ENCODE measurements at regions not wholly inside any gene's neighbourhood (a gene's known extent, or its start where the extent isn't known, plus 50 kb on each side); places are given as distances from the start of the nearest gene placed in this dataset.
"Not testable (repeated sequence)": the region's sequence is repeated elsewhere in the genome, so short reads cannot be mapped to it uniquely, and the experiment has no call there.

GRCh38 chrX:69431420-69431819, 72.7 kb upstream of the NALF2 start:
- no peak for DNase-seq

- DNase-seq = no peak
These were observed 73.3 kb upstream of the NALF2 start for GRCh38 chrX:69430785-69431184.

GRCh38 chrX:69429339-69430015, 74.6 kb upstream of the NALF2 start:
- DNase-seq = no peak

DNA sequence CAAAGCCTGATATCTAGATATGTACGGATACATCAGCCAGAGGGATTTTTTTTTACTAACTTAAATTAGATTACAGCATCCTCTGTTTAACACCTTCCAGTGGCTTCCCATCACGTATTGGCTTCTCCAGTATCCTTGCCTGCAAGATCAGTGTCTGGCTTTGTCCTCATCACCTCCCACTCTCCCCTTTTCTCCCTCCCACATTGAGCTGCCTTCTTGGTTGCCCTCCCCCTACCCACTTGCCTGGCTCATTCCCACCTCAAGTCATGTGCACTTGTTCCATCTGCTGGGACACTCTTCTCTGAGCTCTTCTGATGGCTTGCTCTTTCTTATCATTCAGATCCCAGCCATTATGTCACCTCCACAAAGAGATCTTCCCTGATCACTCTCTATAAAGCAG, 75.9 kb upstream of the NALF2 start:
- no peak for DNase-seq

DNA sequence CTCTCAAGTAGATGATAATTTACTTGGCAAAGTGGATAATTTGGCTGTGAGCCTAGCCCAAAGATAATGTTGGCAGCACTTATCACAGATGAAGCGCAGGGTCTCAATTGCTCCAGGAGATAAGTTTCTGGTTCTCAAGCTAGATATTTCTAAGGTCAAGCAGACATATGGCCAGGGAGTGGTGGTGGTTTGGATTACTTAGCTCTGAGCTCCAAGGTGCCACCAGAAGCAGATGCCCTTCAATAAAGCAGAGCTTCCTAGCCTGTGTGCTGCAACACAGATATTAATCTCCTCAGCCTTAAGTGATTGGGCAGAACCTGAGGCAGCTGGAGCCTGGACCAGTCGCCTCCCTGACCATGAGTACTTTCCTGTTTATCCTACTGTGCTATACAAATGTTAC, 79.2 kb upstream of the NALF2 start:
- no peak for DNase-seq

DNA sequence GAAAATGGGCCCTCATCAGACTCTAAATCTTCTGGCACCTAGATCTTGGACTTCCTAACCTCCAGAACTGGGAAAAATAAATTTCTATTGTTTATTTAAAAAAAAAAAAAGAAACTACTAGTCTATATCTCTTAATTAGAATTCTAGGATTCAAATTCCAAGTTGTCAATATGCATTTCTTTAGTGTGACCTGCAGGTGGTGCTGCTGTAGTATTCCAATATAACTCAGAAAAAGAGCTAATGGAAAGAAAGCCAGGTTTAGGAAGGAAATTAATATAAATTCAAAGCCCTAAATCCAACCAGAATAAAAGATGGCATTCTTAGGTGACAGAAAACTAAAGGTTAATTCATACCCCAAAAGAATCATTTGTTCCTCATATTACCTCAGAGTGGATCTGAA, 80.0 kb upstream of the NALF2 start:
- DNase-seq = peak; percentile 1

- not testable (repeated sequence) for DNase-seq
These were observed 81.9 kb upstream of the NALF2 start for GRCh38 chrX:69422208-69422607.

GRCh38 chrX:69415698-69416097, 88.4 kb upstream of the NALF2 start:
- DNase-seq = no peak

DNA sequence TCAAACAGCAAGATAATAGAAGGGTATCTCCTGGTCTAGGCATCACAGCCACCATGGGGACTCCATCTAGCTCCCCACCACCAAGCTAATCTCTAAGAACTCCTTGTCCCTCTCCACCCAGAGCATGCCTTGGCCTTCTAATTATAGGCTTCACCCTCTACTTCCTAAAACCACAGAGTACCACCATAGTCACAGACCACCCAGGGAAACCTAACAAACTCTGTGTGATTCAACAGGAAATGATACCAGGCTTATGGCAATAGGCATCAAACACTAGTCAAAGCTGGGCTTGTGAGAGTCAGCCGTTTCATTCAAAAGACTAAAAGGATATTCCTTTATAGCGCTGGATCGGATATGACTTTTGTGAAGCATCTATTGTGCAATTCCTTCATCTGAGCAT, 91.5 kb upstream of the NALF2 start:
- DNase-seq = no peak

DNA sequence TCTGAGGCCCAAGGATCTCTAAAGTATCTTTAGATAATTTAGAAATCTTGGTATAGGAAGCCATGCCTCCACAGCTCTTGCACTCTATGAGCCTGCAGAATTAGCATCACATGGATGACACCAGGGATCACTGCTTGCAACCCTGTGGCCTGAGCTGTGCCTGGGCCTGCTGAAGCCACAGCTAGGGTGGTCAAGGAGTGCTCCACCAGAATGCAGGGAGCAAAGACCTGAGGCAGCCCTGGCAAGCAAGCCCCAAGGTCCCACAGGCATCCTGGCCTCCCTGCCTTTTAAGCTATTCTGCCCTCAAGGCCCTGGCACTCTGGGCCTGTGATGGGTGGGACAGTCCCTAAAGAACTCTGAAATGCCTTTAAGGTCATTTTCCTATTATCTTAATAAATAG, 105.2 kb upstream of the NALF2 start:
- DNase-seq = no peak

GRCh38 chrX:69396916-69397315, 107.2 kb upstream of the NALF2 start:
- no peak for DNase-seq

DNA sequence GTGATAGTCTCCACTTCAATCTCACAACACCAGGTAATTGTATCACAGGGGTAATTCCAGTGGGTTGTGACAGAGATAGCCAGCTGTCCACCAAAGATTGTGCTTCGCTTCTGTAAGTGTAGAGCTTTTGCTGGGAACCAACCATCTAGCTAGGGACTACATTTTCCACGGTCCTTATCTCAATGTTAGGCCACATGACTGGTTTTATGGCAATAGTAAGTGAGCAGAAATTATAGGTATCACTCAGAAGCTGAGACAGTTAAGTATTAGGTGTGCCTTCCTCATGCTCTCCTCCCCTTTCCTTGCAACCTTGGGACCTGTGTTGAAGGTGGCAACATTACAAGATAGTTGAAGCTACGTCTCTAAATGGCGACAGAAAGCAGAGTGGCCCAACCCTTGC, 108.8 kb upstream of the NALF2 start:
- DNase-seq = no peak

GRCh38 chrX:69389101-69389501, 115.0 kb upstream of the NALF2 start:
- DNase-seq = no peak

DNA sequence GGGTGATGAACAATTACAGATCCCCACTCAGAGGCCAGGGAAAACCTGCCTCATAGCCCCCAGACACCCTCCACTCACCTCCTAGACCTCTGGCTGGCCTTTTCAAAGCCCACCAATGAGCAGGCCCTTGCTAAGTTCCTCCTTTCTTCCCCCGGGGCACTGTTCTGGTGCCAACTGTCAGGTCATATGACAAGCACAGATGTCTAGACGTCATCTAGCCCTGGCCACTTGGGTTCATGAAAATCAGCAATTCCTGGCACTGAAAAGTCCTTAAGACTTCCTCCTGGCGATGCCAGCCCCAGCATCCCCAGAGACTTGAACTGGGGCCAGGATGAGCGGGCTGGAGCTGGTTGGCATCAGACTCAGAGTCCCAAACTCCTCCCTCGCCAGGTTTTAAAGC, 115.6 kb upstream of the NALF2 start:
- DNase-seq = no peak

DNA sequence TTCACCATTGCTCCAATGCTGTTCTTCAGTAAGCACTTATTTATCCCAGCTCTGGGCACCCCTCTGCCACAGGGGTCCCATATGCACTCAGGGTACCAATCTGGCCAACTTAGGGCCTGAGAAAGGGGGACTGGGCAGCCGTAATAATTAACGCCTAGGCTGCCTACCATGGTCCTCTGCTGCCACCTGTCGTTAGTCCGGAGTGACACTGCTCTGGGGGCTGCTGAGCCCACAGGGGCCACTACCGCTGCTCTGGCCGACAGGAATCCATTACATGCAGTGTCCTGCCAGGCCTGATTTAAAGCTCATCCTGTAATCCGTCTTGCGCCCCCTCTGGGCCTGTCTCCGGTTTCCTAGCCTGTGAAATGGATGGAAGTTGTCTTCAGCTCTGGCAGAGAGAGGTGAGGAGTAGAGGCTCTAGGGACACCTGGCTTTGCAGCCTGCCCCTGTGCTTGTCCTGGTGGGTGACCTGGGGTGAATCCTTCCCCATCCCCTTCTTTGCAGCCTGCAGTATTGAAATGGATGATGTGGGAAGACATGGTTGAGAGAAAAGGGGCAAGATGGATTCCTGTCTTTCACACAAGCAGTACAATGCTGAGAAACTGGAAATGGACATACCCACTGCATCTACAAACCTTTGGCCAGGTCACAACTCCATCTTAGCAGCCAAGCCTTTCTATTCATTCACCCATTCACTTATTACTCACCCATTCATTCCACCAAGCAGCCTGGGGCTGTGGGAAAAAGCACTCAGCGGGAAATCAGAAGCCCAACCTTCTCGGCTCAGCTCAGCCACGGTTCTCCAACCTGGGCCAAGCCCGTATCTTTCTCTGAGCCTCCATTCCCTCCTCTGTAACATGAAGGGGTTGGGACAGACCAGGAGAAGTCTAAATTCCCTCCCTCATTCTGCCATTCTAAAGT, 116.3 kb upstream of the NALF2 start:
- DNase-seq = peak; percentile 21

DNA sequence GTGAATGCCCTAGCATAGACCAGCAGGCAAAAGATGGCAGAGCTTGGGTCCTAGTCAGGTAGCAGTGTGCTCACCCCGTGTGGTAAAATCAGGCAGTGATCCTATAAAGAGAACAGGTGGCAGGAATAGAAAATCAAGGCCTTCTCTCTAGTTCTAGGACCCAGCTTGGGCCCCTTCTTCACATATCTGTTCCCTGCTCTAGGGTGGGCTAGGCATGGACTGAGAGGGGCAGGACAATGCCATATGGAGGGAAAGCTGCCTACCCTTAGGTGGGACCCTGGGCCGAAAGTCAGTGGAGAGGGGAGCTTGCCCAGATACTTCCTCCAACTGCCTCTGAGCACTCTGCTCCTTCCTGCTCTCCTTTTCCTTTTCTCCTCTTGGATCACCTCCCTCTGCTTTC, 117.4 kb upstream of the NALF2 start:
- no peak for DNase-seq

GRCh38 chrX:69379412-69379811, 124.7 kb upstream of the NALF2 start:
- no peak for DNase-seq

DNA sequence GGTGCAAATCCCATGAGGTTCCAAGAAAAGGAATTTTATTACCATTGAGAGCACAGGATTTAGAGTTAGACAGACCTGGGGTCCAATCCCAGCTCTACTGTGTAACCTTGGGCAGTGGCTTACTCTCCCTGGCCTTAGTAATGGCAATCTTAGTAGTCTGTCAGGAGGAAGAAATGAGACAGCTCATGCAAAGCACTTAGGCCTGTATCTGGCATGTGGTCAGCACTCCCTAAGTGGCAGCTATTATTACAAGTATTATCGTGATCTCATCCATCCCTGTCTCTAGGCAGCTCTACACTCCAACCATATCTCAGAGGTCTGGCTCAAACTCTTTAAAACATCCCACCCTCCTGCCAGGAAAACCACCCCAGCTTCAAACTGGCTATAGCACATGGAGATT, 129.6 kb upstream of the NALF2 start:
- no peak for DNase-seq

GRCh38 chrX:69372435-69372834, 131.7 kb upstream of the NALF2 start:
- no peak for DNase-seq

DNA sequence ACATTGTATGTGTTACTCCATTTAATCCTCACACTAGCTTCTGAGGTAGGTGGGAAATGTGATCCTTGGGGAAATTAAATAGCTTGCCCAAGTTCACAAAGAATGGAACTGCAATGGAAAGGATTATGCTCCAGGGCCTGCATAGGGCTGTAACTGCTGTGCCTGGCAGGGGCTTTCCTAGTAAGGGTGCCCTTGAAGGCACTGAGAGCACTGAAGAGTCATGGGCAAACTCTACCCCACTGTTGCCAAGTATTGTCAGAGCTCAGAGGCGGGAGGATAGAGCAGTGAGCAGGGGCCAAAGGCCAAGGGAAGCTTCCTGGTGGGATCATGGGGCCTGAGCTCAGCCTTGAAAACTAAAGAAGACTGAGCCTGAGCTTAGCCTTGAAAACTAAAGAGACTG, 133.0 kb upstream of the NALF2 start:
- DNase-seq = no peak

- no peak for DNase-seq
These were observed 134.1 kb upstream of the NALF2 start for GRCh38 chrX:69369999-69370398.

GRCh38 chrX:69366183-69366582, 137.9 kb upstream of the NALF2 start:
- DNase-seq = no peak

DNA sequence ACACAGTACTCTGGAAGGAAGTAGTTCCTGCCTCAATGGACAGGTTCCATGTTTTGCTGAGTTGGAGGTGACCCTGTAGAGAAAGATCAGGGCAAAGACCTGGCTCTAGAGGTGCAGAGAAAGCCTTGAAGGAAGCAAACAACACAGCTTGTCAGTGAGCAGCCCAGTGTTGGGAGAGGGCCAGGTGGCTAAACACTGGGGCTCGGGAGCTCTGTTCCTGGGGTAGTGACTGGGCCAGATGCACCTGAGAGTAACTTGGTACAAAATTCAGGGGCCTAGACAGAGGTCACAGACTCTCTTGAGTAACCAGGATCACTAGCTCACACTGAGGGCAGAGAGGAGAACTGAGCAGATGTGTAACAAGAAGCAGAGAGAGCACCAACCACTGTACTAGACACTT, 138.4 kb upstream of the NALF2 start:
- DNase-seq = no peak

- DNase-seq = no peak
These were observed 138.8 kb upstream of the NALF2 start for GRCh38 chrX:69365349-69365748.

DNA sequence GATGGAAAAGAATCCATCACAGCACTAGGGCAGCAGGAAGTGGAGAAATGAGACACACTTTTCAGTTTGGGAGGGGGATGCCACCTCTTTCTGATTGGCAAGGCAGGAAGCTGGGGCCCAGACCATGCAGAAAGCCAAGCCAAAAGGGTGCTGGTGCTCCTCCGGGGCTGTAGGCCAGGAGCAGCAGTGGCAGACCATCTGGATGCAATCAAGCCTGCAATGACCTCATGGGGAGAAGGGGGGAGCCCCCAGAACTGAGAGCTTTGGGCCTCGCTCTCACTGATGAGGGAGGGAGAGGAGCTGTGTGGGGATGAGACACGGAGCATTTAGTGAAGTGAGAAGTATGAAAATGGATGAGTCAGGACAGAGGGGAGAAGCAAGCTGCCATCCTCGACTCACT, 141.3 kb upstream of the NALF2 start:
- DNase-seq = no peak
